GM19238 (cell line): ENCODE measurements at regions not wholly inside any gene's neighbourhood (a gene's known extent, or its start where the extent isn't known, plus 50 kb on each side); places are given as distances from the start of the nearest gene placed in this dataset.
"Not testable (repeated sequence)": the region's sequence is repeated elsewhere in the genome, so short reads cannot be mapped to it uniquely, and the experiment has no call there.

Experiments used
- DNase-seq: peaks from one replicate; pipeline ENCODE4 v3.0.0; 2011; ENCODE audit warnings: low spot score; ENCODE audit not compliant: insufficient read length

GRCh38 chr6:68069921-68070710 is 565.0 kb upstream of the ADGRB3 start:
- DNase-seq, result no peak

- DNase-seq, result no peak
These were observed 575.2 kb upstream of the ADGRB3 start for GRCh38 chr6:68059899-68060298.

- no peak for DNase-seq
These were observed 575.8 kb upstream of the ADGRB3 start for GRCh38 chr6:68059261-68059660.

DNA sequence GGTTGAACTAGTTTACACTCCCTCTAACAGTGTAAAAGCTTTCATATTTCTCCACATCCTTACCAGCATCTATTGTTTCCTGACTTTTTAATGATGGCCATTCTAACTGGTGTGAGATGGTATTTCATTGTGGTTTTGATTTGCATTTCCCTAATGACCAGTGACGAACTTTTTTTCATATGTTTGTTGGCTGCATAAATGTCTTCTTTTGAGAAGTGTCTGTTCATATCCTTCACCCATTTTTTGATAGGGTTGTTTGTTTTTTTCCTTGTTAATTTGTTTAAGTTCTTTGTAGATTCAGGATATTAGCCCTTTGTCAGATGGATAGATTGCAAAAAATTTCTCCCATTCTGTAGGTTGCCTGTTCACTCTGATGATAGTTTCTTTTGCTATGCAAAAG is 578.5 kb upstream of the ADGRB3 start:
- DNase-seq, result not testable (repeated sequence)

- no peak for DNase-seq
These were observed 580.3 kb upstream of the ADGRB3 start for GRCh38 chr6:68054756-68055155.

DNA sequence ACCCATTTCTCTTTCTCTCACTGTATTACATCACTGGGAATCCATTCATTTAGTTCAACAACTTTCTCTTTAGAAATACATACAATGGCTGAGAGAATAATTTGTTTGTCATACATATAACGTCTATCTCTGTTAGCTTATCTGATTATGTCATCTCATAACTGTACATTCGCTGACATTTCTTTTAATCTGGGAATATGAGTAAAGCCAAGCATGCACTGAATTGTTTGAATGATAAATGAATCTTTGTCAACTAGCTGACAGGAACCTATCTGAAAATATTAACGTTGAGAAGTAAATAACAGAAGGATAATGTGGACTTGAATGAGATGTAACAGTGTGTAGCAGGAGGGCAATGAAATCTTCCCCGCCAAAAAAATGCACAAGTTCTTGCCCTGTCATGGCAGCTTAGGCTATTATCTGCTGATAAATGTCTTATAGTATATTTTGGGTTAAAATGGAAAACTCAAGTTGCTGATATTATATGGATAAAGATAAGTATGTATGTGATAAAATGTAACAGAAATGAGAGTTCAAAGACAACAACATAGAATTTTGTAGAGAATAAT is 581.2 kb upstream of the ADGRB3 start:
- DNase-seq, result no peak

DNA sequence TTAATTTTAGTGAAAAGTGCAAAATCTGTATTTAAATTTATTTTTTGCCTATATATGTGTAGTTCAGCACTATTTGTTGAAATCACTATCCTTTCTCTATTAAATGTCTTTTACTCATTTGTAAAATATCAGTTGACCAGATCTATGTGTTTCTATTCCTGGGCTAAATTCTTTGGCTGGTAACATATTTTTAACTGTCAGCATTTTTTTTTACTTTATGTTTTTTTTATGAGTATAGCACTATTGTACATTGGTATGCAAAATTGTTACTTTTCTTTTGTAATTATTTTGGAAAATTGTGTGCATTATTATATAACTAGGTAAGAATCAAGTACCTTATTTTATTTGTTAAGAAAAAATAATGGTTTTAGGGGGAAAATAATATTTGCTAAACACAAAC is 582.8 kb upstream of the ADGRB3 start:
- no peak for DNase-seq

DNA sequence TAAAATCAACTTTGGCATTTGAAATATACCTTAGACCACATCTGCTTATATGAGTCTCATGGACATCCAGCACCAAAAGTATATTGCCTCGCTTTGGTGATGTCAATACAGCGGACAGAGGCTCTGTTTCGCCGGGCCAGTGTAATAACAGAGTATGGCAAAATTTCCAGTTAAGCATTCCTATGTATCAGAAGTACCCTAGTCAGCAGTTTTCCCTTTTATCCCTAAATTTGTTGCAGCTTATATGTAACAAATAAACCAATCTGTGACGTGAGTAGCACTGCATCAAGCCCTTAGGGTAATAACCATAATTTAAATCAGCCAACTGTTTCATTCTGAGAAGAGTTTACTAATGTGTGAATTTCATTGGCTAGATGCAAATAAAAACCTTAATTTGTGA is 585.5 kb upstream of the ADGRB3 start:
- no peak for DNase-seq

DNA sequence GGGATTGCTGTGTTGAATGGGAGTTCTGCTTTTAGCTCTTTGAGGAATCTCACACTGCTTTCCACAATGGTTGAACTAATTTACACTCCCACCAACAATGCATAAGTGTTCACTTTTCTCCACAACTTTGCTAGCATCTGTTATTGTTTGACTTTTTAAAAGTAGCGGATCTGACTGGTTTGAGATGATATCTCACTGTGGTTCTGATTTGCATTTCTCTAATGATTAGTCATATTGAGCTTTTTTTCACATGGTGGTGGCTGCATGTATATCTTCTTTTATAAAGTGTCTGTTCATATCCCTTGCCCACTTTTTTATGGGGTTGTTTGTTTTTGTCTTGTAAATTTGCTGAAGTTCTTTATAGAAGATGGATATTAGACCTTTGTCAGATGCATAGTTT is 588.3 kb upstream of the ADGRB3 start:
- DNase-seq, result no peak

DNA sequence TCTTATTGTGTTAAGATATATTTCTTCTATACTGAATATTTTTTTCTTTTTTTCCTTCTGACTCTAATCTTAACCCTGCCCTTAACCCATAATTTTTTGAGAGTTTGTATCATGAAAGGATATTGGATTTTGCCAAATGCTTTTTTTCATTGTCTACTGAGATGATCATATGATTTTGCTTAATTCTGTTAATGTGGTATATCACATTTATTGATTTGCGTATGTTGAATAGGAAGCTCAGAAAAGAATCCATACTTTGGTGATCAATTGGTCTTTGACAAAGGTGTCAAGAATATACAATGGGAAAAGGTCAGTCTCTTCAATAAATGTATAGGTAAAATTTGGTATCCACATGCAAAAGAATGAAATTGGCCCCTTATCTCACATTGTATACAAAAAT is 588.8 kb upstream of the ADGRB3 start:
- DNase-seq, result no peak

GRCh38 chr6:68045193-68045592 is 589.9 kb upstream of the ADGRB3 start:
- no peak for DNase-seq

- DNase-seq, result no peak
These were observed 590.8 kb upstream of the ADGRB3 start for GRCh38 chr6:68044264-68044663.

GRCh38 chr6:68043122-68043398 is 592.0 kb upstream of the ADGRB3 start:
- no peak for DNase-seq

- DNase-seq, result no peak
These were observed 592.6 kb upstream of the ADGRB3 start for GRCh38 chr6:68042339-68043121.

DNA sequence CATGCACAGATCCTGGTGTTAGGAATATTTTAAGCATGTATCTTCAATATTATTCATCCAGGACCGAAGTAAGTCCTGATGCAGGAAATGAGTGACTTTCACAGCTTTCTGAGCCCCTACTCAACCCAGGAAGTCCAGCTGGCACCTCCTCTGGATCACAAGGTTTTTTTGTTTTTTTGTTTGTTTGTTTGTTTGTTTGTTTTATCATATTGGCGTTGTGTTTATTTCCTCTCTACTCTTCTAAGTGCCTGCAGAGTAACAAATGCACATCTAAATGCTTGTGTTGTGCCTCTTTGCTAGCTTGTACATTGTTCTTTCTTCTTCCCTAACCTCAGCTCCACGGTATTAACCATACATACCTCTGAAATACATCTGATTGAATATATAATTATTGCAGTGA is 594.3 kb upstream of the ADGRB3 start:
- DNase-seq, result no peak

GRCh38 chr6:68040312-68040778 is 594.7 kb upstream of the ADGRB3 start:
- no peak for DNase-seq

DNA sequence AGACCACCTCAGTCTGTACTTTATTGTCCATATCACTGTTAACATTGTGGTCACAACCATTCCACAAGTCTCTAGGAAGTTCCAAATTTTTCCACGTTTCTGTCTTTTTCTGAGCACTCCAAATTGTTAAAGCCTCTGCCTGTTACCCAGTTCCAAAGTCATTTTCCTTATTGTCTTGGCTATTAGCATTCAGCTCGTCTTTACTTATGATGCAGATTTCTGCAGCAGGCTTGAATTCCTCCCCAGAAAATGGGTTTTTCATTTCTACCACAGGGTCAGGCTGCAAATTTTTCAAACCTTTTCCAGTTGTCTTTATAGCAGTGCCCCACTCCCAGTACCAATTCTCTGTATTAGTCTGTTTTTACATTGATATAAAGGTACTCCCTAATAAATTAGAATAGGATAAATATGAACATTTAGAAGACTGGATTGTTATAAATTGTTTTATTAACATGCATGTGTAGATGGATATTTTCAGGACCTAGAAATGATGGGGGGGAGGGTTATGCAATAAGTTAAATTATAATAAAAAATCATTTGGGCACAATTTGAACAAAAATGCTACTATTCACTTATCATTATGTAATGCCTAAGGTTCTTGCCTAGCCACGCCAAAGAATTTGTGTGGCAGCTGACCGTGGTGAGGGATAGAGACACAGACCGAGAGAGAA is 595.3 kb upstream of the ADGRB3 start:
- no peak for DNase-seq

DNA sequence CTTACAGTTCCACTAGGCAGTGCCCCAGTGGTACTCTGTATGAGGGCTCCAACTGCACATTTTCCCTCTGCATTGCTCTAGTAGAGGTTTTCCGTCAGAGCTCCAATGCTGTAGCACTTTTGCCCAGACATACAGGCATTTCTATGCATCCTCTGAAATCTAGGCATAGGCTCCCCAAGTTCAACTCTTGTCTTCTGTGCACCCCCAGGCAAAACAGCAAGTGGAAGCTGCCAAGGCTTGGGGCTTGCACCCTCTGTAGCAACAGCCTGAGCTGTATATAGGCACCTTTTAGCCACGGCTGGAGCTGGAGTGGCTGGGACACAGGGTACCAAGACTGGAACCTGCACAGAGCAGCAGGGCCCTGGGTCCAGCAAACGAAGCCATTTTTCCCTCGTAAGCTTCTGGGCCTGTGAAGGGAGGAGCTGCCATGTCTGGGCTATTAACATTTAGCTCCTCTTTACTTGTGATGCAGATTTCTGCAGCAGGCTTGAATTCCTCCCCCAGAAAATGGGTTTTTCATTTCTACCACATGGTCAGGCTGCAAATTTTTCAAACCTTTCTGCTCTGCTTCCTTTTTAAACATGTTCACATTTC is 596.2 kb upstream of the ADGRB3 start:
- no peak for DNase-seq

- no peak for DNase-seq
These were observed 602.9 kb upstream of the ADGRB3 start for GRCh38 chr6:68032217-68032616.

DNA sequence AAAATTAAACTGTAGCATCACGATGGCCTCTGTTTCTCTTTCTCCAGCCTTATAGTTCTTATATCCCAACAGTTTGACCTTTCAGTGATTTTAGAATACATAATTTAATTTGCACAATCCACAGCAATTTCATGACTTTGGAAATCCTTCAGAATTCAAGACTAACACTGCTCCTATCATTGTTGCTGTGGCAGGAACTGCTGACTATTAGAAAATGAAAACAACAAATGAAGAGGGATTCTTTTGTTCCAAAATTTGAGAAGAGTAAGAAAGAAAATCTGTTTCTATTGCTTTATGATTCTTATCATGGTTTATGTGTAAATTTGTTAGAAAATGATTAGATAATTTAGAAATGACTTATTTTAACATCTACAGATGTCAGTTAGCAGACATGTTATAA is 604.0 kb upstream of the ADGRB3 start:
- no peak for DNase-seq

DNA sequence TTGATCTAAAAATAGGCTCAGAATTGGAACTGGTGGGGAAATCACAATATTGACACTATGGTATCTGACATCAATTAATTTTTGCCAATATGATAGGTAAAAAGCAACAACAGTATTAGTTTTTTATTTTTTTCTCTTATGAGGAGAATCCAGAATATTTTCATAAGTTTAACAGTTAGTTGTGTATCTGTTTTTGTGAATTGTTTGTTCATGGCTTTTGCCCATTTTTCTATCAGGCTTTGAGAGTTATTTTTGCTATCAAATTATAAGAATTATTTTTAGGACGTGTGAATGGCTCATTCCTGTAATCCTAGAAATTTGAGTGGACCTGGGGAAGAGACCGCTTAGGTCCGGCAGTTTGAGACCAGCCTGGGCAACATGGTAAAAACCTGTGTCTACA is 608.6 kb upstream of the ADGRB3 start:
- DNase-seq, result no peak

- DNase-seq, result no peak
These were observed 609.3 kb upstream of the ADGRB3 start for GRCh38 chr6:68025764-68026163.
